MCF 10A (cell line): ENCODE measurements at regions not wholly inside any gene's neighbourhood (a gene's known extent, or its start where the extent isn't known, plus 50 kb on each side); places are given as distances from the start of the nearest gene placed in this dataset.

Source experiments
- BruUV-seq: library from RNA; stranded (reverse); fragments of 400-500 nt; replicated peaks from 2 replicates; lab custom pipeline; 2021; lab: Mats Ljungman, UMichigan
- CTCF ChIA-PET: fragments of 300-600 bp; sonication (Branson Sonifier 250); formaldehyde crosslinking; extraction: SDS; loops from one replicate; lab custom pipeline; 2021; ENCODE audit warnings: antibody characterized with exemption, inconsistent platforms; lab: Yijun Ruan, JAX
- POLR2A ChIA-PET: fragments of 300-600, 350-650 bp; sonication (Branson Sonifier 250); formaldehyde crosslinking; extraction: SDS; loops from one replicate; lab custom pipeline; 2020; ENCODE audit warnings: antibody characterized with exemption, inconsistent platforms; lab: Yijun Ruan, JAX
- DNase-seq: peaks from one replicate; pipeline ENCODE4 v3.0.0-alpha.2; 2018; ENCODE audit not compliant: unreplicated experiment
- H3K27ac Mint-ChIP-seq: one replicate; pipeline ENCODE4 v1.8.0; 2022; ENCODE audit warnings: mild to moderate bottlenecking, low read depth, mixed read lengths; ENCODE audit not compliant: unreplicated experiment
- H3K27me3 Mint-ChIP-seq: one replicate; pipeline ENCODE4 v1.8.0; 2022; ENCODE audit warnings: mixed read lengths; ENCODE audit not compliant: insufficient read depth, unreplicated experiment
- H3K36me3 Mint-ChIP-seq: one replicate; pipeline ENCODE4 v1.8.0; 2022; ENCODE audit warnings: mild to moderate bottlenecking, moderate library complexity, mixed read lengths; ENCODE audit not compliant: insufficient read depth, unreplicated experiment
- H3K4me1 Mint-ChIP-seq: one replicate; pipeline ENCODE4 v1.8.0; 2022; ENCODE audit warnings: mixed read lengths; ENCODE audit not compliant: insufficient read depth, unreplicated experiment
- H3K4me3 Mint-ChIP-seq: one replicate; pipeline ENCODE4 v1.8.0; 2022; ENCODE audit warnings: mild to moderate bottlenecking, moderate library complexity, mixed read lengths; ENCODE audit not compliant: unreplicated experiment
- H3K9me3 Mint-ChIP-seq: one replicate; pipeline ENCODE4 v1.8.0; 2022; ENCODE audit warnings: mixed read lengths; ENCODE audit not compliant: unreplicated experiment
- intact Hi-C: fragments of 100-400 bp; cut with micrococcal nuclease; formaldehyde crosslinking; loops from 2 replicates; pipeline ENCODE4 v1.14.1; 2022
- TF ChIP-seq, protein P1 (sequence below): fragments of 200-600 bp; IDR thresholded peaks from one replicate; pipeline ENCODE4 v1.8.0; 2022; ENCODE audit warnings: antibody characterized with exemption, mild to moderate bottlenecking; ENCODE audit not compliant: unreplicated experiment

DNA sequence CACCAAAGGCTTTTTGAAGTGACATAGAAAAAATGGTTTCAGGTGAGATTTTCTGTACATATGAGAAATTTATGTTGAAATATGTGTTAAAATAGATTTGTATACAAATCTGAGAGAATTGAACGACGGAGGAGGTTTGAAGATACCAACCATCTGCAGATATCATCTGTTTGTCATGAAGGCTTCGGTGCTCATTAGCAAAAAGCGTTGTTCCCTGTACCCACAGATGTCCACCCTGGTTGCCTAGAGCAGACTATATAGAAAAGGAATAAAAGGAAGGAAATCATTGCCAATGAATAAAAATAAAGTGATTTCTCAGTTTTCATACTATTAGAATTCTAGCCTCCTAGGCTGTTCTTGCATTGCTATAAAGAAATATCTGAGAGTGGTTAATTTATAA lies 2262.8 kb upstream of the ACO1 start:
- Mint-ChIP-seq H3K27ac (no peak overlapping the region), H3K36me3 (no peaks in the 10 kb centered on the region), H3K4me1 (no peaks in the 10 kb centered on the region), H3K4me3 (no peak overlapping the region), H3K9me3 (no peaks in the 10 kb centered on the region), H3K27me3 (peaks cover 23% of the 10 kb centered on the region)
- TF ChIP-seq, protein P1, sequence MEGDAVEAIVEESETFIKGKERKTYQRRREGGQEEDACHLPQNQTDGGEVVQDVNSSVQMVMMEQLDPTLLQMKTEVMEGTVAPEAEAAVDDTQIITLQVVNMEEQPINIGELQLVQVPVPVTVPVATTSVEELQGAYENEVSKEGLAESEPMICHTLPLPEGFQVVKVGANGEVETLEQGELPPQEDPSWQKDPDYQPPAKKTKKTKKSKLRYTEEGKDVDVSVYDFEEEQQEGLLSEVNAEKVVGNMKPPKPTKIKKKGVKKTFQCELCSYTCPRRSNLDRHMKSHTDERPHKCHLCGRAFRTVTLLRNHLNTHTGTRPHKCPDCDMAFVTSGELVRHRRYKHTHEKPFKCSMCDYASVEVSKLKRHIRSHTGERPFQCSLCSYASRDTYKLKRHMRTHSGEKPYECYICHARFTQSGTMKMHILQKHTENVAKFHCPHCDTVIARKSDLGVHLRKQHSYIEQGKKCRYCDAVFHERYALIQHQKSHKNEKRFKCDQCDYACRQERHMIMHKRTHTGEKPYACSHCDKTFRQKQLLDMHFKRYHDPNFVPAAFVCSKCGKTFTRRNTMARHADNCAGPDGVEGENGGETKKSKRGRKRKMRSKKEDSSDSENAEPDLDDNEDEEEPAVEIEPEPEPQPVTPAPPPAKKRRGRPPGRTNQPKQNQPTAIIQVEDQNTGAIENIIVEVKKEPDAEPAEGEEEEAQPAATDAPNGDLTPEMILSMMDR = no peak
- DNase-seq = no peak
- POLR2A ChIA-PET = no interaction called here
- intact Hi-C loops = no loop called here
- CTCF ChIA-PET = no interaction called here
- no TSS peak for BruUV-seq

DNA sequence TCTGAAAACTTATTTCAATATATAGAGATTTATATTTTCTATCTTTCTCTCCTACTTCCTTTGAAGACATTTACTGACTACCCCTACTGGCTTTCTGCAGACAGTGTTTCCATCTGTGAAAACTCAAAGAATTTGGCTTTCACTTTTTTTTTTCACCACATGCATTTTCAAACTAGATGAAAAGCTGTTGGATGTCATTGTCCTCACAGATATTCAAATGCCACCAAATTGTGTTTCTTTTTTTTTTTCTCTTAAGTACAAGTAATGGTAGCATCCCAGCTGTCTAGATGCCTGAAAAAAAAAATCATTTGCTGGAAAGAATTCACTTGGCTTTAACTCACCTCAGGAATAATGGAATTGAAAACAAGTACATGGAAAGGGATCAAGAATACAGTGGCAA lies 2258.6 kb upstream of the ACO1 start:
- TF ChIP-seq, protein P1 = no peak
- ChIA-PET CTCF (no interaction called here), POLR2A (interaction anchor here (0.7 kb wide), 1 partner anchor 592 kb away, joined by 4 read pairs; no protein-coding TSS in a partner anchor)
- DNase-seq = no peak
- Mint-ChIP-seq H3K4me3 (no peak overlapping the region), H3K36me3 (no peaks in the 10 kb centered on the region), H3K27me3 (peaks cover 38% of the 10 kb centered on the region), H3K27ac (no peak overlapping the region), H3K4me1 (no peaks in the 10 kb centered on the region), H3K9me3 (no peaks in the 10 kb centered on the region)
- intact Hi-C loops = no loop called here
- no TSS peak for BruUV-seq

DNA sequence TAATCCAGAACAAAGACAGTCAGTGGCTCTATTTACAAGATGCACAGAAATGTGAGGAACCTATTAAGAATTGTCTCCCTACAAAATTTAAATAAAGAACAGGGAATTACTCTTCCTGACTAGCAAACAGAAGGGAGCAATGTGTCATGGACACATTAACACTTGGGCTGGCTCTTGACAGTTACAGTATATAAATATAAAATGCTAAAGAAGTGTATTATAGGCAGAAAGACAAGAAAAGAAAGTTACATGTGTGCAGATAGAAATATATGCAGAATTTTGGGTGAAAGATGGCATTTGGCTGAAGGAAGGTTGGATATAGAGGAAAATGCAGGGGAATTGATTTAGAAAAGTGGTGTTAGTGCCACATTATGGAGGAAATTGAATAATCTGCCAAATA lies 2257.1 kb upstream of the ACO1 start:
- no TSS peak for BruUV-seq
- DNase-seq = no peak
- H3K9me3 Mint-ChIP-seq = no peaks in the 10 kb centered on the region
- H3K27ac Mint-ChIP-seq = no peak overlapping the region
- TF ChIP-seq, protein P1 = no peak
- H3K4me1 Mint-ChIP-seq = no peaks in the 10 kb centered on the region
- ChIA-PET POLR2A (interaction anchor here (0.5 kb wide), 1 partner anchor 828 kb away, joined by 3 read pairs; no protein-coding TSS in a partner anchor), CTCF (no interaction called here)
- H3K27me3 Mint-ChIP-seq = peaks cover 38% of the 10 kb centered on the region
- H3K4me3 Mint-ChIP-seq = no peak overlapping the region
- intact Hi-C loops = no loop called here
- H3K36me3 Mint-ChIP-seq = no peaks in the 10 kb centered on the region

DNA sequence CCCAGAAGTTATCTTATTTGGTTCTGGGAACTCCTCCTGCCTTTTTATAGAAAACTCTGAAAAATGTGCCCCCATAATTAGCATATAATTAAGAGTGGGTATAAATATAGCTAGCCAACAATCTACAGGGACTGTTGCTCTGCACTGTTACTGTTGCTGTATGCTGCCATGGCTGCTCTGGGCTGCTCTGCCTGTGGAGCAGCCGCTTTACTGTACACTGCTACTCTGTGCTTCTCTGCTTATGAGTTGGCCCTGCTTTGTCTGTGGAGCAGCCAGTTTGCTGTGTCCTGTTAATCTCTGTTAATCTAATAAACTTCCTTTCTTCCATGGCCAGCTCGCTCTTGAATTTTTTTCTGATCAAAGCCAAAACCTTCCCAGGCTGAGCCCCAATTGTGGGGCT lies 2244.0 kb upstream of the ACO1 start:
- intact Hi-C loops = no loop called here
- Mint-ChIP-seq H3K4me3 (no peak overlapping the region), H3K27ac (peak overlapping the region; percentile 62), H3K36me3 (no peaks in the 10 kb centered on the region), H3K4me1 (no peaks in the 10 kb centered on the region), H3K9me3 (no peaks in the 10 kb centered on the region), H3K27me3 (peaks cover 26% of the 10 kb centered on the region)
- TF ChIP-seq, protein P1 = no peak
- ChIA-PET POLR2A (interaction anchor here (0.7 kb wide), 1 partner anchor 15 kb away, joined by 3 read pairs; no protein-coding TSS in a partner anchor), CTCF (interaction anchor here (0.6 kb wide), 2 partner anchors 34 to 1182 kb away, joined by 3 read pairs; no protein-coding TSS in a partner anchor)
- no TSS peak for BruUV-seq
- DNase-seq = no peak
